Activated T-helper 1 cell treated with anti-CD3 and anti-CD28 coated beads, Interleukin-12 subunit alpha, Interleukin-12 subunit beta, Interleukin-2, Interleukin-4 antibody, amounts not matched to agents 30 ng/mL and 10 ng/mL and 1 ng/mL, durations not matched to agents 14 hours and 24 hours and 36 hours (primary cell): ENCODE measurements at regions not wholly inside any gene's neighbourhood (a gene's known extent, or its start where the extent isn't known, plus 50 kb on each side); places are given as distances from the start of the nearest gene placed in this dataset.

Source experiments
- DNase-seq: peaks from one replicate; pipeline ENCODE4 v3.0.0; 2021; ENCODE audit warnings: low spot score
- H3K27ac Mint-ChIP-seq: one replicate; pipeline ENCODE4 v1.8.0; 2021; ENCODE audit warnings: mild to moderate bottlenecking, mixed read lengths
- H3K27me3 Mint-ChIP-seq: one replicate; pipeline ENCODE4 v1.8.0; 2022; ENCODE audit warnings: mild to moderate bottlenecking, moderate library complexity, mixed read lengths; ENCODE audit not compliant: insufficient read depth
- H3K36me3 Mint-ChIP-seq: one replicate; pipeline ENCODE4 v1.8.0; 2021; ENCODE audit warnings: low read depth, mixed read lengths
- H3K4me1 Mint-ChIP-seq: one replicate; pipeline ENCODE4 v1.8.0; 2021; ENCODE audit warnings: low read depth, mixed read lengths
- H3K4me3 Mint-ChIP-seq: one replicate; pipeline ENCODE4 v1.8.0; 2021; ENCODE audit warnings: mild to moderate bottlenecking, moderate library complexity, mixed read lengths
- H3K9me3 Mint-ChIP-seq: one replicate; pipeline ENCODE4 v1.8.0; 2021; ENCODE audit warnings: mixed read lengths
- intact Hi-C: fragments of 100-400 bp; cut with micrococcal nuclease; formaldehyde crosslinking; loops from one replicate; pipeline ENCODE4 v1.15.1; 2024

GRCh38 chr6:156065849-156066248 lies 610.2 kb upstream of the NOX3 start:
- DNase-seq, result no peak
- no peak overlapping the region for H3K4me3 Mint-ChIP-seq
- H3K4me1 Mint-ChIP-seq, result no peaks in the 10 kb centered on the region
- no peaks in the 10 kb centered on the region for H3K36me3 Mint-ChIP-seq
- intact Hi-C loops, result no loop called here
- no peak overlapping the region for H3K27ac Mint-ChIP-seq
- no peaks in the 10 kb centered on the region for H3K9me3 Mint-ChIP-seq
- H3K27me3 Mint-ChIP-seq, result no peaks in the 10 kb centered on the region

GRCh38 chr6:156062091-156062563 lies 606.5 kb upstream of the NOX3 start:
- no peak overlapping the region for H3K27ac Mint-ChIP-seq
- H3K27me3 Mint-ChIP-seq, result no peaks in the 10 kb centered on the region
- no peak overlapping the region for H3K4me3 Mint-ChIP-seq
- no peak for DNase-seq
- no peaks in the 10 kb centered on the region for H3K4me1 Mint-ChIP-seq
- no peaks in the 10 kb centered on the region for H3K36me3 Mint-ChIP-seq
- intact Hi-C loops, result no loop called here
- peaks cover 10% of the 10 kb centered on the region for H3K9me3 Mint-ChIP-seq

GRCh38 chr6:156061465-156061864 lies 605.8 kb upstream of the NOX3 start:
- H3K4me3 Mint-ChIP-seq, result no peak overlapping the region
- H3K36me3 Mint-ChIP-seq, result no peaks in the 10 kb centered on the region
- no peak overlapping the region for H3K27ac Mint-ChIP-seq
- no peaks in the 10 kb centered on the region for H3K27me3 Mint-ChIP-seq
- peaks cover 10% of the 10 kb centered on the region for H3K9me3 Mint-ChIP-seq
- no peaks in the 10 kb centered on the region for H3K4me1 Mint-ChIP-seq
- intact Hi-C loops, result no loop called here
- DNase-seq, result no peak

GRCh38 chr6:156060013-156060412 lies 604.4 kb upstream of the NOX3 start:
- no peak overlapping the region for H3K4me3 Mint-ChIP-seq
- DNase-seq, result no peak
- H3K27me3 Mint-ChIP-seq, result peaks cover 2% of the 10 kb centered on the region
- H3K4me1 Mint-ChIP-seq, result no peaks in the 10 kb centered on the region
- intact Hi-C loops, result no loop called here
- no peak overlapping the region for H3K27ac Mint-ChIP-seq
- H3K9me3 Mint-ChIP-seq, result peaks cover 10% of the 10 kb centered on the region
- H3K36me3 Mint-ChIP-seq, result no peaks in the 10 kb centered on the region

- peaks cover 2% of the 10 kb centered on the region for H3K27me3 Mint-ChIP-seq
- no peak overlapping the region for H3K27ac Mint-ChIP-seq
- DNase-seq, result no peak
- intact Hi-C loops, result no loop called here
- H3K4me3 Mint-ChIP-seq, result no peak overlapping the region
- peaks cover 10% of the 10 kb centered on the region for H3K9me3 Mint-ChIP-seq
- no peaks in the 10 kb centered on the region for H3K36me3 Mint-ChIP-seq
- H3K4me1 Mint-ChIP-seq, result no peaks in the 10 kb centered on the region
These were observed 602.7 kb upstream of the NOX3 start for GRCh38 chr6:156058356-156058755.

- H3K27me3 Mint-ChIP-seq, result peaks cover 2% of the 10 kb centered on the region
- no peaks in the 10 kb centered on the region for H3K36me3 Mint-ChIP-seq
- no peak for DNase-seq
- H3K27ac Mint-ChIP-seq, result no peak overlapping the region
- H3K4me1 Mint-ChIP-seq, result no peaks in the 10 kb centered on the region
- H3K9me3 Mint-ChIP-seq, result peaks cover 10% of the 10 kb centered on the region
- H3K4me3 Mint-ChIP-seq, result no peak overlapping the region
- intact Hi-C loops, result no loop called here
These were observed 602.2 kb upstream of the NOX3 start for GRCh38 chr6:156057869-156058268.

GRCh38 chr6:156056085-156056484 lies 600.4 kb upstream of the NOX3 start:
- intact Hi-C loops, result no loop called here
- Mint-ChIP-seq H3K36me3 (no peaks in the 10 kb centered on the region), H3K4me3 (no peak overlapping the region), H3K27me3 (peaks cover 2% of the 10 kb centered on the region), H3K4me1 (no peaks in the 10 kb centered on the region), H3K27ac (no peak overlapping the region), H3K9me3 (peaks cover 14% of the 10 kb centered on the region)
- DNase-seq, result no peak

GRCh38 chr6:156053626-156054025 lies 598.0 kb upstream of the NOX3 start:
- intact Hi-C loops, result no loop called here
- Mint-ChIP-seq H3K9me3 (peaks cover 19% of the 10 kb centered on the region), H3K4me3 (no peak overlapping the region), H3K36me3 (no peaks in the 10 kb centered on the region), H3K27me3 (peaks cover 2% of the 10 kb centered on the region), H3K27ac (no peak overlapping the region), H3K4me1 (no peaks in the 10 kb centered on the region)
- no peak for DNase-seq

- Mint-ChIP-seq H3K27me3 (no peaks in the 10 kb centered on the region), H3K27ac (no peak overlapping the region), H3K36me3 (no peaks in the 10 kb centered on the region), H3K4me3 (no peak overlapping the region), H3K9me3 (peaks cover 28% of the 10 kb centered on the region), H3K4me1 (no peaks in the 10 kb centered on the region)
- intact Hi-C loops, result no loop called here
- DNase-seq, result no peak
These were observed 591.3 kb upstream of the NOX3 start for GRCh38 chr6:156046841-156047449.

- Mint-ChIP-seq H3K27me3 (no peaks in the 10 kb centered on the region), H3K4me1 (no peaks in the 10 kb centered on the region), H3K4me3 (no peak overlapping the region), H3K9me3 (peaks cover 25% of the 10 kb centered on the region), H3K27ac (no peak overlapping the region), H3K36me3 (no peaks in the 10 kb centered on the region)
- no peak for DNase-seq
- intact Hi-C loops, result no loop called here
These were observed 590.6 kb upstream of the NOX3 start for GRCh38 chr6:156046268-156046665.

GRCh38 chr6:156045401-156046267 lies 590.0 kb upstream of the NOX3 start:
- intact Hi-C loops, result no loop called here
- Mint-ChIP-seq H3K4me3 (no peak overlapping the region), H3K4me1 (no peaks in the 10 kb centered on the region), H3K9me3 (peaks cover 25% of the 10 kb centered on the region), H3K36me3 (no peaks in the 10 kb centered on the region), H3K27me3 (no peaks in the 10 kb centered on the region), H3K27ac (no peak overlapping the region)
- no peak for DNase-seq

- Mint-ChIP-seq H3K36me3 (no peaks in the 10 kb centered on the region), H3K27me3 (no peaks in the 10 kb centered on the region), H3K27ac (no peak overlapping the region), H3K4me1 (no peaks in the 10 kb centered on the region), H3K4me3 (no peak overlapping the region), H3K9me3 (peaks cover 14% of the 10 kb centered on the region)
- no peak for DNase-seq
- intact Hi-C loops, result no loop called here
These were observed 578.0 kb upstream of the NOX3 start for GRCh38 chr6:156033598-156033997.

GRCh38 chr6:156031516-156031915 lies 575.9 kb upstream of the NOX3 start:
- H3K36me3 Mint-ChIP-seq, result no peaks in the 10 kb centered on the region
- no peak for DNase-seq
- H3K4me3 Mint-ChIP-seq, result no peak overlapping the region
- no peak overlapping the region for H3K27ac Mint-ChIP-seq
- H3K4me1 Mint-ChIP-seq, result no peaks in the 10 kb centered on the region
- peaks cover 14% of the 10 kb centered on the region for H3K9me3 Mint-ChIP-seq
- H3K27me3 Mint-ChIP-seq, result no peaks in the 10 kb centered on the region
- intact Hi-C loops, result no loop called here
